ENCODE measurements at regions not wholly inside any gene's neighbourhood (a gene's known extent, or its start where the extent isn't known, plus 50 kb on each side); places are given as distances from the start of the nearest gene placed in this dataset.

DNA sequence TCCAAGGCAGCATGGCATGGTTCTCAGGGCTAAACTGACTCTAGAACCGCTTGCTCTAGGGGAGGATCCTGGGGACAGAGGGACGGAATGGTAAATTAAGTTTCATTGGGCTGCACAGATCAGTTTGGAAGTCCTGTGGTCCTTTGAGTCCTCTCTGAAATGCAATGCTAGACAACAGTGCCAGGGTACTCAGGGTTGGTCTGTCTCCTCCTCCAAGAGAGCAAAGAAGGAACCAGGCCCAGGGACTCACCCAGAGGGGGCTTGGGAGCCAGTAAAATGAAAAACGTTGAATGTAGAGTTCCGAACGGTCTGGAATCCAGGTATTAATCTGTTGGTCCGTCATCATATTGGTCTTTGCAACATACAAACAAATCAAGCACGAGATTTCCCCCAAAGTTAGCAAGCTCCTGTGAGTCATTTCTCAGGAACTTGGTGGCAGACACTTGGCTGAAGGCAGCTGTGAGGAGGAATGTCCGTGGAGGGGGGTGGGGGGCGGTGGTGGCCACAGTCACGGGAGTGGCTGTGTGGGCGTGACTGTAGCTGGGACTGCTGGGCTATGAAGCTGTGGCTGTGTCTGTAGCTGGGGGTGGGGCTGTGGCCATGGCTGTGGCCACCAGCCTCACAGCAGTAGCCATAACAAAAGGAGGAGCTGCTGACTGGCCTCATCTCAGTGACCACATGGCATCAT lies 361.0 kb downstream of the SHQ1 start:
- DNase-seq, result no peak

DNA sequence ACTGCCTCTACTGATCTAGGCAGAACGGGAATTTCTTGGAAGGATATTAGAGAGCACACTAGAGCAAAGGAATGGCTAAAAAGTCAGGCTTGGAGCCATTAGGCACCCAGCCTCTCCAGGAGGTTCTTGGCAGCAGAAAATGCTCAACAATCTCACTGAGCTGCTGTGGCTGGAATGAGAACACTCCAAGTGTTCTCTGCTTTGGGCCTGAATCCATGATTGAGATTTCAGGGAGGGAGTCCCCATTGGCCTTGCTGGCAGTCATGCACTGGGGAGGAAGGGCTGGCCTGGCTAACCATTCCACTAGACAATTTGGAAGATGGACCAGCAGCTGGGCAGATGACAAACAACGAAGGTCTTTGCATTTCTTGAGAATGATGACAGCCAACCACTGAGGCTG lies 362.6 kb downstream of the SHQ1 start:
- DNase-seq, result no peak

DNA sequence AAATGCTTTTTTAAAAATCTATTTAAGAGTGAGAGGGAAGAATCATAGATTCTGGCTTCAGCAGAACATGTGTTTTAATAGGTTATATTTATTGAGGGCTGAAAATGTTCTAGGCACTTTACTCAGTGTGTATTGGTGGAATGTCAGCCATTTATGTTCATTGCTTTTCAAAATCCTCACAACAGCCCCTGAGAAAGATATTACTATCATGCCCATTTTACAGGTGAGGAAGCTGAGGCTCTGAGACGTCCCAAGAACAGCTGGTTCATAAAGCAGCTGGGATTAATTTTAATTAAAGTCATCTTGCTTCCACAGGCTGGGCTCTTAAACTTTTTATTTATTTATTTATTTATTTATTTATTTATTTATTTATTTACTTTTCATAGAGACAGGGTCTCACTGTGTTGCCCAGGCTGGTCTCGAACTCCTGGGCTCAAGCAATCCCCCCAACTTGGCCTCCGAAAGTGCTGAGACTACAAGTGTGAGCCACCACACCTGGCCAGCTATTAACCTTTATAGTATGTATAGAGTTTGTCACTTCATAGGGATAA lies 364.6 kb downstream of the SHQ1 start:
- DNase-seq, result no peak

DNA sequence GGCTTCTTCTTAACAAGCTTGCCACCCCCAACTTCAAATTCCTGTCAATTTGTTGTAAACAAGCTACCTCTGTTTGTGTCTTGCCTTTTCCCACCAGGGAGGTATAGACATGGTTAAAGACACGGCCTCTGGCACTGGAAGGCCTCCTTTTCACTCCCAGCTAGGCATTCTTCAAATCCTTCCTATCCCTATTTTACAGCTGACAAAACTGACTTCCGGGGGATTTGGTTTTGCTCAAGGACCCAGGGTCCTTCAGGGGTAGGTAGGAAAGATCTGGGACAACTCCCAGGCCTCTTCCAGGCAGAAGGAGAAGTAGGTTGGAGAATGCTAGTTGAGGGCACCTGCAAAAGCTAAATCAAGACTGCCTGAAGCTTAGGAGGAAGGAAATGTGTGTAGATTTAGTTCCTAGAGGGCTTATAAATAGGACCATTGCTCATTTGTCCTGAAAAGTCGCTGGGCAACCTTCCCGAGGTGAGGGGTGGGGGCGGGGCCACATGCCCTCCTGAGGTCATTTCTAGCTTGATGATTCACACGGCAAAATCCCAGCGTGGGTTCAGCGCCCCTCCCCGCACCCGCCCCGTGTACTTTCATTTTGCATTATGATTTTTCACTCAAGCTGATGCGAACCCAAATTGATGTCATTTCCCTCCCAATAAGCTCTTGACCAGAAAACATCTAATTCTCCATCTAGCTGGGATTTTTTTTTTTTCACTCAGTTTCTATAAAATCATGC lies 365.5 kb downstream of the SHQ1 start:
- no peak for DNase-seq

DNA sequence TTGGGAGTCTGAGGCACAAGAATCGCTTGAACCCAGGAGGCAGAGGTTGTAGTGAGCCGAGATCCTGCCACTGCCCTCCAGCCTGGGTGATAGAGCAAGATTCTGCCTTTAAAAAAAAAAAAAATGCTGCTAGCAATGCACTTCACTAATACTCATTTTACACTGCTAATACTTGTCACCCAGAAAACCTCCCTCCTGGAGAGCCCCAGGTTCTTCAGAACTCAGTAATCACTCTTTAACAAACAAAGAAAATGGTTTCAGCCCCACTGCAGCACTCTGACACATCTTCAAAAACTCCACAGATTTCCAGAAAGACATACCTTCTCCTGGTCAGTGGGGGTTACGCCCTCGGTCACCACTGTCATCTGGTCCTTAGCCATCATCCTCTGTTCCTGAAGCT lies 366.7 kb downstream of the SHQ1 start:
- DNase-seq, result no peak

DNA sequence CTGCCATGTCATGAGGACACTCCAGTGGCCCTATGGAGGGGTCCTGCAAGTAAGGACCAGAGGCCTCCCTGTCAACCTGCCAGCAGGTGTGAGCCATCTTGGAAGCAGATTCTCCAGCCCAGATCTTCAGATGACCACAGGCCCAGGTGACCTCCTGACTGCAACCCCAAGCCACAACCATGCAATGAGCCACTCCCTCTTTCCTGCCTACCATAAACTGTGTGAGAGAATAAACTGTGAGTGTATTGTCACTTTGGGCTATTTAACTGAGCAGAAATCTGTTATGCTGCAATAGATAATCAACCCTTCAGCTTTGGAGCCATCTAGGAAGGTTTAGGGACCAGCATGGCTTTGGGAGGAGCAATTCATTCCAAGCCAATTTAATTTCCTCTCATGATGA lies 367.9 kb downstream of the SHQ1 start:
- no peak for DNase-seq

DNA sequence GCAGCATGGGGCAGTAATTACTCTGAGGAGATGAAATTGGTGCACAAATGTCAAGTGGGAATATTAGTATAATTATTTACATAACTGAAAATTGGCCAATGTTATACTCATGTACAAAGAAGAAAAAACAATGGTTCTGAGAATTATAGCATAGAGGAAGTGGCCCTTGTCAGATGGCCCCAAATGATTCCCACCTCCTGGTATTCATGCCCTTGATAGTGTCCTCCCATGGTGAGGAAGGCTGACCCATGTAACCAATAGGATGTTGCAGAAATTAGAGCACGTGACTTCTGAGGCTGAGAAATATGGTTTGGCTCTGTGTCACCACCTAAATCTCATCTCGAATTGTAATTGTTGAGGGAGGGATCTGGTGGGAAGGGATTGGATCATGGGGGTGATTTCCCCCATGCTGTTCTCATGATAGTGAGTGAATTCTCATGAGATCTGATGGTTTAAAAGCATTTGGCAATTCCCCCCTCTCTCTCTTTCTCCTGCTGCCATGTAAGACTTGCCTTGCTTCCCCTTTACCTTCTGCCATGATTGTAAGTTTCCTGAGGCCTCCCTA lies 368.5 kb downstream of the SHQ1 start:
- no peak for DNase-seq

DNA sequence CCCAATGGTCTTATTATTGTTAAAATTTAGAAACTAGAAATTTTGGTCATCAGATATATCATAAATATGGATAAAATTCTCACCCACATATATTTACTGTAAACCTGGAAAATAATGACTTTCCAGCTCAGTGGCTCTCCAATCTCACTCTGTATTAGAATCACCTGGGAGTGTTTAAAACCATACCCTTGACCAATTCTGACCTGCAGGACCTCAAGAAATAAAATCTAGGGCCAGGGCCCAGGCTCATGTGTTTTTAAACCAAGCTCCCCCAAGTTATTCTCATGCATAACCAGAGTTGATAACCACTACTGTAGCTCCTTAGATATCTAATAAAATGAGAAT lies 372.1 kb downstream of the SHQ1 start:
- no peak for DNase-seq

DNA sequence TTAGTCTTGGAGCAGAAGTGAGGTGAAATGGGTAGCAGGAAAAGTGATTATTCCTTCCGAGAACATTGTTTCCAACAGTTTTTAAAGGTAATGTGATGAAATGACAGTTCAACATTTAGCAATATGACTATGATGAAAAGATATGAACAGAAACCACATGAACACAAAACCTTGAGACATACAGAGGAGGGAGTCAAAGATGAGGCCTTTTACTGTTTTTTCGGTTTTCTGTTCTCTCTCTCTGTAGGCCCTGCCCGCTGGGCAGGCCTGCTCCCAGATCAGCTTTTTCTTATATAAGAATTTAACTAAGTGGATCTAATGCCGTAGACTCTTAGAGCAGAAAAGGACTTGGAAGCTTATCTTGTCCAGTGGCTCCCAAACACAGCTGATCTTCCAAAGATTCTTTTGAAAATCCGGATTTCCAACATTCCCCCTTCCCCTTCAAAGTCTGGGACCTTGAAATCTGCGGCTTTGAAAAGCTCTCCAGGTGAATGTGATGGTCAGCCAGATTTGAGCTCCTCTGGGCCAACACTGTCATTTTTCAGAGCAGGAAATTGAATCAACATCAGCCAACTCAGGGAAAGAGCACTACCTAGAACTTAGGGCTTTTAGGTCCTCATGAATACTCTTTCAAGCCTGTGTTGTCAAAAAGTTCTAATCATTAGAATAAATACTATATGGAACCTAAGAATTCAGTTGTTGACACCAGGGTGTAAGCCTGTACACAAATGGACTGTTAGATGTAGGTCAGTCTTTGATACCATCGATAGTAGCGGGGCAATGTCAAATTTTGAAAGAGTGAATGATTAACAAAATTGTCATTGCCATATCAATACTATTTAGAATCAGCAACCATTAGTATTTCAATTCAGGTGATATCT lies 372.7 kb downstream of the SHQ1 start:
- DNase-seq, result no peak

DNA sequence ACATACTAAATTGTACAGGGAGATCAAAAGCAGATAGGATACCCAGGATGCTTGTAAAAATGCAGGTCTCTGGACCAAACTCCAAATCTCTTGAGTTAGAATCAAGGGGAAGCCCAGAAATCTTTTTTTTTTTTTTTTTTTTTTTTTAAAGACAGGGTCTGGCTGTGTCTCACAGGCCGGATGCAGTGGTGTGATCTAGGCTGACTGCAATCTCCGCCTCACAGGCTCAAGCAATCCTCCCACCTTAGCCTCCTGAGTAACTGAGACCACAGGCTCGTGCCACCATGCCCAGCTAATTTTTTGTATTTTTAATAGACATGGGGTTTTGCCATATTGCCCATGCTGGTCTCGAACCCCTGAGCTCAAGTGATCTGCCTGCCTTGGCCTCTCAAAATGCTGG lies 373.5 kb downstream of the SHQ1 start:
- DNase-seq, result no peak

DNA sequence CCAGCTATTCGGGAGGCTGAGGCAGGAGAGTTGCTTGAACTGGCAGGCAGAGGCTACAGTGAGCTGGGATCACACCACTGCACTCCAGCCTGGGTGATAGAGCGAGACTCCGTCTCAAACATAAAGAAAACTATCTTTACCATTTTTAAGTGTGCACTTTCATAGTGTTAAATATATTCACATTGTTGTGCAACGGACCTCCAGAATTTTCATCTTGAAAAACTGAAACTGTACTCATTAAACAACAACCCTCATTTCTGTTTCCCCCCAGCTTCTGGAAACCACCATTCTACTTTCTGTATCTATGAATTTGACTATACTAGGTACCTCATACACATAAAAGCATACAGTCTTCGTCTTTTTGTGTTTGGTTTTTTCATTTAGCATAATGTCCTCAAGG lies 375.1 kb downstream of the SHQ1 start:
- DNase-seq, result no peak

DNA sequence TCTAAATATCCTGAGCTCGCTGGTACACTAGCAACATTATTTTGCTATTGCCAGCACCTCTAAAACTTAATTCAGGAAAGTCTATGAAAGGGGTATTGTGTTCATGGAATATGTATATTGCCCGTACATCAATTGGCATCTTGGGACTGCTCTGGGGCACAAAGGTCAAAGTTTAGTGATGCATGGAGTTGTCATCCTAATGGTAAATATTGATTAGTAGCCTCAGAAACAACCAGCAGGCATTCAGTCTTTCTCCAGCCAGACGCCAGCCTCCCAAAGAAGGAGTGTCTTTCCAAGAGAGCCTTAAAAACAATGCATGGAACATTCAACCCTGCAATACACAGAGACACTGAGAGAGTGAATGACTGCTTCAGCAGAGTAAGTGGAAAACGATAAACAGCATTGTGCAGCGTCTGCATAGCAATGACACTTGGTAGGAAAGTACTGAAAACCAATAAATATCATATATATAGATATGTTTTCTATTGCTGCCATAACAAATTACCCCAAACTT lies 377.3 kb downstream of the SHQ1 start:
- DNase-seq, result no peak

DNA sequence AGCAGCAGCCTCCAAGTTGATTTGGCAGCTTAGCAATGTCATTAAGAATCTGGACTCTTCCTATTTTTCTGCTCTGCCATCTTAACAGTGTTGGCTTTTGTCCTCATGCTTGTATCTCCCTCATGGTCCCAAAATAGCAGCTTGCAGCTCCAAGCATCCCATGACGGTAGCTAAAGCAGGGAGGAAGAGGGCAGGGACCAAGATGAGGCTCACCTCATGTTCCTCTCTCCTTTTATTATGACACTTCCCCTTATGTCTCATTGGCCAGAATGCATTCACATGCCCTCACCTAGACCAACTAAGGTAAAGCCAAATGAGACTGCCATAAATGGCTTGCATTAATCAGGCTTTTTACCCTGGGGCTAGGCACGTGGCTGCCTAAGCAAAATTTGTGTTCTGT lies 382.4 kb downstream of the SHQ1 start:
- no peak for DNase-seq

DNA sequence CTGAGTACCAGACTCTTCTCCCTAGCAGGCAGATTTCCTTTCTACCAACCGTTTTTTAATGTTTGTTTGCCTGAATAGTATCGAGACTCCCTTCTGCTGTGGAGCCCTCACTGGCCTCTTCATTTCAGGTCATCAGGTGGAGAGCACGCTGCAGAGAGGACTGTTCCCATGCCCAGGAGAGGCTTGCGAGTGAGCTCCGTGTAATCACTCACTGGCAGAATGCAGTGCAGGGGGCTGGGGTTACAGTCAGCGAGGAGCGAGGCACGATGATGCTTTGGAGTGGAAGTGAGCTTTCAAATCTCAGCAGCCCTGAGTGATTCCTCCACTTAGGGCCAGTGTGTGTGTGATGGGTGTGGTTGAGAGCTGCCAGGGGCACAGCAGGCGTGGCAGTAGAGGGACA lies 385.2 kb downstream of the SHQ1 start:
- no peak for DNase-seq

DNA sequence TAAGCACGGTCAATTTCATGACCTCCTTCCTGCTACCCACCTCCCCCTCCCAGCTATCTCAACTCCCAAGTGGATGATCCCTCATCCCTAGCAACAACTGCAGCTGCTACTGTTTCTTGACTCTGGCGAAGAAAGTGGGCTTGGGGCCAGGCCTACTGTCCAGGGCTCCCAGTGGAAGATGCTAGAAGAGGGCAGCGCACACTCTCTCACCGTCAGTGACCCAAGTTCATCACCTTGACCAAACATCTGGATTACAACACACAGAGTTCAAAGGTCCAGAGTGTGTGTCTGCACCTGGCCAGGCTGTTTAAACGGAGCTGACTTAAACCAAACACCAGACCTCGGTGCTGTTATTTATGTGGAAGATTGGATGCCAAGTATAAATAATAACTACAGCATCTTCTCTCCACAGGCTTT lies 385.6 kb downstream of the SHQ1 start:
- DNase-seq, result no peak

DNA sequence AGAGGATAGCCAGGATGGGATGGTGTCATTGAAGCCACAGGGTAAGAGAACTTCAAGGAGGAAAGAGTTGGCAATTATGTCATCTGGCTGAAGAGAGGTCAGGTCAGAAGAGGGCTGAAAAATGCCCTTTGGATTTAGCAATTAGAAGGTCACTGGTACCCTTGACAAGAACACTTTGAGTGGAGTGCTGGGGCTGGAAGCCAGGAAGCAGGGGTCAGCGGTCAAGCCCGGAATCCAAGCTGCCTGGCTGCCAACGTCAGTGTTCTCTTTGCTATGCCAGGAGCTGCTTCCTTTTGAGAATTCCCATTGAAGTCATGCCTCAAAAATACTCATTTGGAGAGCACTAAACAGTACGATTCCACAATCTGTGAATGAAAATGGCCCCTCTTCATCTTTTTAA lies 386.5 kb downstream of the SHQ1 start:
- no peak for DNase-seq

DNA sequence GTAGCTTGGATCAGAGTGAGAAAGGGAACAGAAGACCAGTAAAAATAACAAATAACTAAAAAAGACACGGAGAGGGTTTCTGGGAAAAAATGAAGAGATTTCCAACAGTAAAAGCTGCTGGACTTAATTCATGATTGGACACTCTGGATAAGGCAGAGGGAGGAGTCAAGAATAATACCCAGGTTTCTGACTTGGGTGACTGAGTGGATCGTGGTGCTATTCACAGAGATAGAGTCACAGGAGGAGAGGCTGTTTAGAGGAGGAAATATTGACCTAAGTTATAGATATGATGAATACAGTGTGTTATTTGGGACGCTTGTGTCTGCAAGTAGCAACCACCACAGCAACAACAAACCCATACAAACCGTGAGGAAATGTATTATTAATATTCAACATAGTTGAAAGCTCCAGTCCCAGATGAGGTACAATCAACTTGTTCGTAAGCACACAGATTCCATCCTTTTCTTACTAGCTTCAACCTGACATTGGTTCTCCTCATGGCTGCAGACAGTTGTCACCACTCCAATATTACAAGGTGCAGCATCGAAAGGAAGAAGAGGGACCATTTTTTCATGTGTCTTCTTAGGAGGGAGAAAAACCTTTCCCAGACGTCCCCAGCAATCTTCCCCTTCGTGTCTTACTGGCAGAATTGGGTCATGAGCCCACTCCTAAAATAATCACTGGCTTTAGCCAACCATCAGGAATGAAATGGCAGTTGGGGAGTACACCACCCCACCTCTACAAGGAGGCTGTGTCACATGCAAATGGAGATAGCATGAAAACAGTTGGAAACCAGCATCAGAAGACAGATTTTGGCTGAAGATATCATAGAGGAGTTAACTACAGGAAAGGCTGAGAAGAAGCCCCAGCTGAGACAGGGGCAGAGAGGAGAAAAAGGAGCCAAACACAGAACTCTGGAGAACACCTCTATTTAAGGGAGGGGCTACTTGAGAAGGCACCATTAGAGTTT lies 387.8 kb downstream of the SHQ1 start:
- no peak for DNase-seq

DNA sequence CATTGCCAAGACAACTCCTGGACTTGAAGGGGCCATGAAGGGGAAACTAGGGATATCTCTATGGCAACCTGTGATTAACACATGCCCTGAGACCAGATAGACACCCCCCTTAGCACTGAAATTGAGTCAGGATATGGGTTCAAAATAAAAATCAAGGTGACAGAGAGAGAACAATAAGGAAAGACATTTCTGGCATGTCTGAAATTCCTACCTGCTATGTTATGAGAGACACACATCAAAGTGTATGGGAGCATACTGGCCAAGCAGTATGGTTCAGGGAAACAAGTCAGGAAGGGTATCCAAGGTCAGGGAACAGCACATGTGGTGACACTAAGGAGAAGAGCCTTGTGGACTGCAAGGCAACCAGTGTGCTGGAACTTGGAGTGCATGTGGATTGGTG lies 388.7 kb downstream of the SHQ1 start:
- DNase-seq, result no peak

DNA sequence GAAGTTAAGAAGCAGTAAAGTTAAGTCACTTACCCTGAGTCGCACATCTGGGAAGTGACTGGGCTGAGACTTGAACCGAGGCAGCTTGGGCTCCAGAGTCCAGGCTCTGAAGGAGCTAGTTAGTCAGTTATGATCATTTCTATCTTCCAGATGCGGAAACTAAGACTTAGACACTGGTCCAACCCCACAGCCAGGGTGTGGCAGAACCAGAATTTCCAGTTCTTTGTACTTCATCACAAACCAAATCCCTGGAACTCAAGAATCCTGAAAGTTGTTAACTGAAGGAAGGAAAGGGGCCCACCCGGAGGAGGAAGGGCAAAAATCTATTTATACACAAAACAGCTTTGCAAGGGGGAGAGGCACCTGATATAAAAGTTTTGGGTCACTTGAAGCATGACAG lies 389.9 kb downstream of the SHQ1 start:
- DNase-seq, result no peak

DNA sequence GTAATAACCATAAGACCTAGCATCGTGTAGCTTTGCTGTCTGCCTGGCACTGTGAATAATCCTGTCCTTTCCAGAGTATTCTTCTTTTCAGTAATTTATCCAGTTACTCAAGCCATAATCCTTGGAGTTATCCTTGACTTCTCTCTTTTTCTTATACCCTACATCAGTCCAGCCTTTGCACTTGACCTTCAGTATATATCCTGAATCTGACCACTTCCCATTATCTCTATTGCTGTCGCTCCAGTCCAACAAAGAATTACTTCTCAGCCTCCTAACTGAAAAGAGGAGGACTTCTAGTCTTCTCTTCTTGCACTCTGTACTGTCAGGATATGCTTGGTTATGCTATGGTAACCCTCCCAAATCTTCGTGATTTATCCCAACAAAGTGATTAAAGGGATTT lies 393.8 kb downstream of the SHQ1 start:
- no peak for DNase-seq

DNA sequence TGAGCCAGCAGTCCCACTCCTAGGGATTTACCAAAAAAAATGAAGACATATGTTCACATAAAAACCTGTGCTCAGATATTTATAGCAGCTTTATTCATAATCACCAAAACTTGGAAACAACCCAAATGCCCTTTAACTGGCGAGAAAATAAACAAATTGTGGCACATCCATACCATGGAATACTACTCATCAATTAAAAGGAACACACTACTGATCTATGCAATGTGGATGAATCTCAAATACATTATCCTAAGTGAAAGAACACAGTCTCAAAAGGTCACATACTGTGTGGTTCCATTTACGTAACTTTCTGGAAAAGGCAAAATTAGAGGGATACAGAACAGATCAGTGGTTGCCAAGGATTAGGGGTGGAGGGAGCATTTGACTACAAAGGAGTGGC lies 394.5 kb downstream of the SHQ1 start:
- DNase-seq, result no peak

DNA sequence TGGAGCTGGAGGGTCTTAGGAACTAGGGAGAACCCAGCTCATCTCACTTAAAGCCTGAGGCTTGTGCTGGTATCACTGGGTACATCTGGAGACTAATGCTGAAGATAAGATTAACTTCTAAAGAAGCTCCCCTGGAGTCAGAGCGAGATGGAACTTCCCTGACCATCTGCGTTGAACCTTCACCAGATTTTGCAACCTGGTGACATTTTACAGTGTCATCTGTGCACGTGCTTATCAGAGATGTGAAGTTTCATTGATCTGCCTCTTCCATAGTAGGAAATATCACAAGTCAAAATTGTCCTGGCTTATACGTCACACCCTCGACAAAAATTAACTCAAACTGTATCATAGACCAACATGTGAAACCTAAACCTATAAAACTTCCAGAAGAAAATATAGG lies 395.5 kb downstream of the SHQ1 start:
- no peak for DNase-seq
